ENCODE measurements at regions not wholly inside any gene's neighbourhood (a gene's known extent, or its start where the extent isn't known, plus 50 kb on each side); places are given as distances from the start of the nearest gene placed in this dataset.
A peak's percentile ranks its signal among the peaks of the same experiment; 100 is the strongest.

DNA sequence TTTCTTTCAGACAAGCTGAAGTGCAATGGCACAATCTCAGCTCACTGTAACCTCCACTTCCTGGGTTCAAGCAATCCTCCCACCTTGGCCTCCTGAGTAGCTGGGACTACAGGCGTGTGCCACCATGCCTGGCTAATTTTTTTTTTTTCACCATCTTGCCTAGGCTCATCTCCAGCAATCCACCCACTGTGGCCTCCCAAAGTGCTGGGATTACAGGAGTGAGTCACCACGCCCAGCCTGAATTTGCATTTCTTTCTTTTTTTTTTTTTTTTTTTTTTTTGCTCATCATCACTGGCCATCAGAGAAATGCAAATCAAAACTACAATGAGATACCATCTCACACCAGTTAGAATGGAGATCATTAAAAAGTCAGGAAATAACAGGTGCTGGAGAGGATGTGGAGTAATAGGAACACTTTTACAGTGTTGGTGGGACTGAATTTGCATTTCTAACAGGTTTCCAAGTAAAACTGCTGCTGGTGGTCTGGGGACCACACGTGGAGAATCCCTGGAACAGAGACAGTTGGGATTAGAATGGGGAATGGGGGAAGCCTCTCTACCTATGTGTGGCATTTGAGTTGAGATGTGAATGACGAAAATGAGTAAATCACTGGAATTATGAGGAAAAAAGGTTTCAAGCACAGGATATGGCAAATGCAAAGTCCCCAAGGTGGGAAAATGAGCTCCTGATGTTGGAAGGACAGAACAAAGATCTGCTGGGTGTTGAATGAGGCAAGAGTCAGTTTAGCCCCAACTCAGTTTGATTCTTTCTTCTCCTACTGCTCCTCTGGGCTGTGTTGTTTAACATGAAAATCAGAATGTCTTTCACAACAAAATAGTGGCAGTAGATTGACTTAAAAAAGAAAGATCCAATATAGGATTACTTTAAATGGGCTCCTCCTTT, 88.8 kb upstream of the MAP4K4 start:
- TF ChIP-seq, protein P1, sequence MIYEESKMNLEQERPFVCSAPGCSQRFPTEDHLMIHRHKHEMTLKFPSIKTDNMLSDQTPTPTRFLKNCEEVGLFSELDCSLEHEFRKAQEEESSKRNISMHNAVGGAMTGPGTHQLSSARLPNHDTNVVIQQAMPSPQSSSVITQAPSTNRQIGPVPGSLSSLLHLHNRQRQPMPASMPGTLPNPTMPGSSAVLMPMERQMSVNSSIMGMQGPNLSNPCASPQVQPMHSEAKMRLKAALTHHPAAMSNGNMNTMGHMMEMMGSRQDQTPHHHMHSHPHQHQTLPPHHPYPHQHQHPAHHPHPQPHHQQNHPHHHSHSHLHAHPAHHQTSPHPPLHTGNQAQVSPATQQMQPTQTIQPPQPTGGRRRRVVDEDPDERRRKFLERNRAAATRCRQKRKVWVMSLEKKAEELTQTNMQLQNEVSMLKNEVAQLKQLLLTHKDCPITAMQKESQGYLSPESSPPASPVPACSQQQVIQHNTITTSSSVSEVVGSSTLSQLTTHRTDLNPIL (CRISPR knock-in tag; IDR thresholded peaks at IDR 0.05; ENCODE audit: low read depth) = no peak
- TF ChIP-seq SNAI2 (CRISPR knock-in tag; IDR thresholded peaks at IDR 0.05) (no peak), ISL1 (CRISPR knock-in tag; IDR thresholded peaks at IDR 0.05) (no peak), TOX (CRISPR knock-in tag; IDR thresholded peaks at IDR 0.05; ENCODE audit: borderline replicate concordance) (no peak), ZNF565 (CRISPR knock-in tag; conservative IDR thresholded peaks at IDR 0.05; ENCODE audit: low read depth) (no peak), TCF4 (CRISPR knock-in tag; IDR thresholded peaks at IDR 0.05; ENCODE audit: borderline replicate concordance) (no peak), ARNTL (CRISPR knock-in tag; IDR thresholded peaks at IDR 0.05; ENCODE audit: borderline replicate concordance, low read depth) (no peak), ESRRG (CRISPR knock-in tag; IDR thresholded peaks at IDR 0.05) (no peak), CSDC2 (CRISPR knock-in tag; IDR thresholded peaks at IDR 0.05) (no peak), ZFP30 (CRISPR knock-in tag; IDR thresholded peaks at IDR 0.05) (no peak), ZC3H10 (CRISPR knock-in tag; IDR thresholded peaks at IDR 0.05) (no peak), PPARA (CRISPR knock-in tag; IDR thresholded peaks at IDR 0.05; ENCODE audit: borderline replicate concordance) (no peak), ZNF8 (CRISPR knock-in tag; IDR thresholded peaks at IDR 0.05) (no peak)
- TF ChIP-seq, protein P2, sequence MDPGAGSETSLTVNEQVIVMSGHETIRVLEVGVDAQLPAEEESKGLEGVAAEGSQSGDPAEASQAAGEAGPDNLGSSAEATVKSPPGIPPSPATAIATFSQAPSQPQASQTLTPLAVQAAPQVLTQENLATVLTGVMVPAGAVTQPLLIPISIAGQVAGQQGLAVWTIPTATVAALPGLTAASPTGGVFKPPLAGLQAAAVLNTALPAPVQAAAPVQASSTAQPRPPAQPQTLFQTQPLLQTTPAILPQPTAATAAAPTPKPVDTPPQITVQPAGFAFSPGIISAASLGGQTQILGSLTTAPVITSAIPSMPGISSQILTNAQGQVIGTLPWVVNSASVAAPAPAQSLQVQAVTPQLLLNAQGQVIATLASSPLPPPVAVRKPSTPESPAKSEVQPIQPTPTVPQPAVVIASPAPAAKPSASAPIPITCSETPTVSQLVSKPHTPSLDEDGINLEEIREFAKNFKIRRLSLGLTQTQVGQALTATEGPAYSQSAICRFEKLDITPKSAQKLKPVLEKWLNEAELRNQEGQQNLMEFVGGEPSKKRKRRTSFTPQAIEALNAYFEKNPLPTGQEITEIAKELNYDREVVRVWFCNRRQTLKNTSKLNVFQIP (CRISPR knock-in tag; IDR thresholded peaks at IDR 0.05; ENCODE audit: borderline replicate concordance, low read depth) = no peak
- TF ChIP-seq, protein P3, sequence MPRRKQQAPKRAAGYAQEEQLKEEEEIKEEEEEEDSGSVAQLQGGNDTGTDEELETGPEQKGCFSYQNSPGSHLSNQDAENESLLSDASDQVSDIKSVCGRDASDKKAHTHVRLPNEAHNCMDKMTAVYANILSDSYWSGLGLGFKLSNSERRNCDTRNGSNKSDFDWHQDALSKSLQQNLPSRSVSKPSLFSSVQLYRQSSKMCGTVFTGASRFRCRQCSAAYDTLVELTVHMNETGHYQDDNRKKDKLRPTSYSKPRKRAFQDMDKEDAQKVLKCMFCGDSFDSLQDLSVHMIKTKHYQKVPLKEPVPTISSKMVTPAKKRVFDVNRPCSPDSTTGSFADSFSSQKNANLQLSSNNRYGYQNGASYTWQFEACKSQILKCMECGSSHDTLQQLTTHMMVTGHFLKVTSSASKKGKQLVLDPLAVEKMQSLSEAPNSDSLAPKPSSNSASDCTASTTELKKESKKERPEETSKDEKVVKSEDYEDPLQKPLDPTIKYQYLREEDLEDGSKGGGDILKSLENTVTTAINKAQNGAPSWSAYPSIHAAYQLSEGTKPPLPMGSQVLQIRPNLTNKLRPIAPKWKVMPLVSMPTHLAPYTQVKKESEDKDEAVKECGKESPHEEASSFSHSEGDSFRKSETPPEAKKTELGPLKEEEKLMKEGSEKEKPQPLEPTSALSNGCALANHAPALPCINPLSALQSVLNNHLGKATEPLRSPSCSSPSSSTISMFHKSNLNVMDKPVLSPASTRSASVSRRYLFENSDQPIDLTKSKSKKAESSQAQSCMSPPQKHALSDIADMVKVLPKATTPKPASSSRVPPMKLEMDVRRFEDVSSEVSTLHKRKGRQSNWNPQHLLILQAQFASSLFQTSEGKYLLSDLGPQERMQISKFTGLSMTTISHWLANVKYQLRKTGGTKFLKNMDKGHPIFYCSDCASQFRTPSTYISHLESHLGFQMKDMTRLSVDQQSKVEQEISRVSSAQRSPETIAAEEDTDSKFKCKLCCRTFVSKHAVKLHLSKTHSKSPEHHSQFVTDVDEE (CRISPR knock-in tag; IDR thresholded peaks at IDR 0.05) = no peak
- TF ChIP-seq, protein P4, sequence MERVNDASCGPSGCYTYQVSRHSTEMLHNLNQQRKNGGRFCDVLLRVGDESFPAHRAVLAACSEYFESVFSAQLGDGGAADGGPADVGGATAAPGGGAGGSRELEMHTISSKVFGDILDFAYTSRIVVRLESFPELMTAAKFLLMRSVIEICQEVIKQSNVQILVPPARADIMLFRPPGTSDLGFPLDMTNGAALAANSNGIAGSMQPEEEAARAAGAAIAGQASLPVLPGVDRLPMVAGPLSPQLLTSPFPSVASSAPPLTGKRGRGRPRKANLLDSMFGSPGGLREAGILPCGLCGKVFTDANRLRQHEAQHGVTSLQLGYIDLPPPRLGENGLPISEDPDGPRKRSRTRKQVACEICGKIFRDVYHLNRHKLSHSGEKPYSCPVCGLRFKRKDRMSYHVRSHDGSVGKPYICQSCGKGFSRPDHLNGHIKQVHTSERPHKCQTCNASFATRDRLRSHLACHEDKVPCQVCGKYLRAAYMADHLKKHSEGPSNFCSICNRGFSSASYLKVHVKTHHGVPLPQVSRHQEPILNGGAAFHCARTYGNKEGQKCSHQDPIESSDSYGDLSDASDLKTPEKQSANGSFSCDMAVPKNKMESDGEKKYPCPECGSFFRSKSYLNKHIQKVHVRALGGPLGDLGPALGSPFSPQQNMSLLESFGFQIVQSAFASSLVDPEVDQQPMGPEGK (CRISPR knock-in tag; IDR thresholded peaks at IDR 0.05; ENCODE audit: borderline replicate concordance) = no peak
- no peak for ATAC-seq

DNA sequence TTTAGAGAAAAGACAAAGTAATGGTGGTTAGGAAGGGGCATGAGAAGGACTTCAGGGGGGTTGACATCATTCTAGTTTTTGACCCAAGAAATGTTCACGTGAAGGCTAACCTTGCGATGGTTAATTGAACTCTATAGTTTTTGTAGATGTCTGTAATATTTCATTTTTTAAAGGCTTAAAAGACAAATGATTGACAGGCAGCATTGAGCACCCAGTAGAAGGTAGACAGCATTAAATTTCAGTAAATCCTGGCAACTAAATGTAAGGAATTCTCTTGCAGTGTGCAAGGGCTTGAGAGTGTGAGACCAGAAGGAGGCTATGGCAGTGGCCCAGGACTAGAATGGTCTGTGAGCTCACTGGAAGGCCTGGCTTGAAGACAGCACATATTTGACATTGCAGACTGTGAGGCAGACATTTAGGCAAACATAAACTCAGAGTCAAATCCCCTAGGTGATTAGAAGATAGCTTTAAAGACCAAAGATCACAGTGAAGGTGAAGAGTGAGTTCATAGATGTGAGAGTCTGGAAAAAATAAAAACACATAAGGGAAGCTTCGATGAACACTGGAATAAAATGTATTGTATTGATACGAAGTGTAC, 100.1 kb upstream of the MAP4K4 start:
- TF ChIP-seq RARB (CRISPR knock-in tag; IDR thresholded peaks at IDR 0.05) (no peak), ARNTL (CRISPR knock-in tag; IDR thresholded peaks at IDR 0.05; ENCODE audit: borderline replicate concordance, low read depth) (no peak), TOX (CRISPR knock-in tag; IDR thresholded peaks at IDR 0.05; ENCODE audit: borderline replicate concordance) (no peak), ISL1 (CRISPR knock-in tag; IDR thresholded peaks at IDR 0.05) (no peak), TCF4 (CRISPR knock-in tag; IDR thresholded peaks at IDR 0.05; ENCODE audit: borderline replicate concordance) (no peak), ZC3H10 (CRISPR knock-in tag; IDR thresholded peaks at IDR 0.05) (no peak), GLIS3 (CRISPR knock-in tag; IDR thresholded peaks at IDR 0.05) (no peak)
- TF ChIP-seq, protein P4 (CRISPR knock-in tag; IDR thresholded peaks at IDR 0.05; ENCODE audit: borderline replicate concordance) = no peak
- TF ChIP-seq, protein P5, sequence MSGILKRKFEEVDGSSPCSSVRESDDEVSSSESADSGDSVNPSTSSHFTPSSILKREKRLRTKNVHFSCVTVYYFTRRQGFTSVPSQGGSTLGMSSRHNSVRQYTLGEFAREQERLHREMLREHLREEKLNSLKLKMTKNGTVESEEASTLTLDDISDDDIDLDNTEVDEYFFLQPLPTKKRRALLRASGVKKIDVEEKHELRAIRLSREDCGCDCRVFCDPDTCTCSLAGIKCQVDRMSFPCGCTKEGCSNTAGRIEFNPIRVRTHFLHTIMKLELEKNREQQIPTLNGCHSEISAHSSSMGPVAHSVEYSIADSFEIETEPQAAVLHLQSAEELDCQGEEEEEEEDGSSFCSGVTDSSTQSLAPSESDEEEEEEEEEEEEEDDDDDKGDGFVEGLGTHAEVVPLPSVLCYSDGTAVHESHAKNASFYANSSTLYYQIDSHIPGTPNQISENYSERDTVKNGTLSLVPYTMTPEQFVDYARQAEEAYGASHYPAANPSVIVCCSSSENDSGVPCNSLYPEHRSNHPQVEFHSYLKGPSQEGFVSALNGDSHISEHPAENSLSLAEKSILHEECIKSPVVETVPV (CRISPR knock-in tag; IDR thresholded peaks at IDR 0.05) = no peak
- TF ChIP-seq, protein P1 (CRISPR knock-in tag; IDR thresholded peaks at IDR 0.05; ENCODE audit: low read depth) = no peak
- ATAC-seq = peak; percentile 40; the same call in 1 of the 3 replicates
